ENCODE measurements at regions not wholly inside any gene's neighbourhood (a gene's known extent, or its start where the extent isn't known, plus 50 kb on each side); places are given as distances from the start of the nearest gene placed in this dataset.

DNA sequence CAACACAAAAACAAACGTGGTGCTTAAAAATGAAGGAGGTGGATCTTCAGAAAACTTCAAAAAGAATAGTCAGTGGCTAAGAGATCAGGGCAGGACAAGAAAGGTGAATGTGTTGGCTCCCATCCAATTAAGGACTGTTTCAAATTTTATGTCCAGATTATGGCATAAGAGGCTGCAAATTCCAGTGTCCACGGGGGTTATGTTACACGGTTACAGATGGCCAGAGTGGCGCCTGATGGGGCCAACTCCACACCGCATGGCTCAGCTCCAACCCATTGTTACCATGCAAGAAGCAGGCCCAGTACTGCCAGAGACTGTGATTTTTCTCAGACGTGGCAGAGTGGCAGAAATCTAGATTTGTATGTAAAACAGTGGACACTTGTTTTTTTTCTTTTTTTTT is 168.4 kb upstream of the TENM3 start:
- FAIRE-seq = no peak
- DNase-seq (ENCODE audit: insufficient read length) = no peak
- TF ChIP-seq POLR2AphosphoS5 (IDR thresholded peaks at IDR 0.05; ENCODE audit: low read depth, low read length) (no peak), TAF1 (IDR thresholded peaks at IDR 0.05; ENCODE audit: borderline replicate concordance, low read depth, low read length) (no peak), POLR2A (IDR thresholded peaks at IDR 0.05; ENCODE audit: low read depth, low read length) (no peak)

DNA sequence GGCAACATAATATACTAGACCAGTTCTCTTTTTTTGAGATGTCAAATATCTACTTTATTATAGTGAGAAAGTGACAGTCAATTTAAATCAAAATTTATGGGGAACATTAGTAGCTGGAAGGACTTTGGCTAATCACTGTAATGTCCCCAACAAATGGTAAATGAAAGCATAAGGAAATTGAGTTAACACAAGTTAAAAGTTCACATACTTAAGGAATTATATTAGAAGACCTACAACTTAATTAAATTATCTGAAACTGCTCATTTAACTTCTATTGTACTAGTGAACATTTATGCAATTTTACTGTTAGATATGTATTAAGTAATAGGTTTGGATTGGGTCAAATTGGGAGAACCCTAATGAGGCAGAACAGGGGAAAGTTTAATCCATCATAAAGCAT is 160.3 kb upstream of the TENM3 start:
- no peak for DNase-seq (ENCODE audit: insufficient read length)
- FAIRE-seq = no peak
- TF ChIP-seq TAF1 (IDR thresholded peaks at IDR 0.05; ENCODE audit: borderline replicate concordance, low read depth, low read length) (no peak), POLR2AphosphoS5 (IDR thresholded peaks at IDR 0.05; ENCODE audit: low read depth, low read length) (no peak), POLR2A (IDR thresholded peaks at IDR 0.05; ENCODE audit: low read depth, low read length) (no peak)

- no peak for DNase-seq (ENCODE audit: insufficient read length)
- no peak for FAIRE-seq
- TF ChIP-seq POLR2A (IDR thresholded peaks at IDR 0.05; ENCODE audit: low read depth, low read length) = no peak
- TF ChIP-seq POLR2AphosphoS5 (IDR thresholded peaks at IDR 0.05; ENCODE audit: low read depth, low read length) = no peak
- TF ChIP-seq TAF1 (IDR thresholded peaks at IDR 0.05; ENCODE audit: borderline replicate concordance, low read depth, low read length) = no peak
Observed at GRCh38 chr4:182083671-182084410, 159.4 kb upstream of the TENM3 start.

DNA sequence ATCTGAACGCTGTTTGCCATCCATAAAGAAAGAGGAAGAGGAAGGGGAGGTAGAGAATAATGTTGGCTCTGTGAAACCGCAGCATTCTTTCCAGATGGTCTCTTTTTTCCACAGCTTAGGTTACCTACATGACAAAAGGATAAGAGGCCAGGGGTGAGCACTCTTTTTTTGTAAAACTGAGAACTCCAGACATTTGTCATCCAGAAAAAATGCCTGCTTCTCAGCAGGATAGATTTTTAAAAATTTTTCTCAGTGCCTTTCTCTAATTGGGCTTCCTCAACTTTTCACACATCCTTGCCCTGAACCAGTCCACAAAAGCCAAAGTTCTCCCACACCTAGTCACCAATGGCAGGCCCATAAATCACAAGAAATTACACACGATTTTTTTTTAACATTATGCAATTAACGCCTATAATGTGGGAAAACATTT is 158.1 kb upstream of the TENM3 start:
- DNase-seq (ENCODE audit: insufficient read length) = no peak
- FAIRE-seq = no peak
- TF ChIP-seq TAF1 (IDR thresholded peaks at IDR 0.05; ENCODE audit: borderline replicate concordance, low read depth, low read length) (no peak), POLR2AphosphoS5 (IDR thresholded peaks at IDR 0.05; ENCODE audit: low read depth, low read length) (no peak), POLR2A (IDR thresholded peaks at IDR 0.05; ENCODE audit: low read depth, low read length) (no peak)

DNA sequence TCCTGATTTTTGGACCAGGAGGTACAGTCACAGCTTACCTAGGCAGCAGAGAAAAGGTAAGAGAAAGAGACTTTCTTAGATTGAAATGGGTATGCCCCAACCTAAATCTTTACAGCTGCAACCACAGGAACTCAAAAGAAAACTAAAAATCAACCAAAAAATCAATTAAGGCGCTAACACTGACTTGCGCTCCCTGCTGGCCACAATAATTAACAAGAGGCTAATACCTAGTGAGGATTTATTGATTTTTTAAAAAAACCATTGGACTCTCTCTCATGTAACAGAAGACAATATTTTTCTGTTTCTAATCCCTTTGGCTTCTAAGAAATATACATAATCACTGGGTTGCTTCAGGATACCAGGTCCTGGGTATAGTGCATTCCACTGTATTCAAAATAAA is 153.9 kb upstream of the TENM3 start:
- DNase-seq (ENCODE audit: insufficient read length) (no peak), FAIRE-seq (no peak)
- no peak for TF ChIP-seq TAF1 (IDR thresholded peaks at IDR 0.05; ENCODE audit: borderline replicate concordance, low read depth, low read length)
- no peak for TF ChIP-seq POLR2A (IDR thresholded peaks at IDR 0.05; ENCODE audit: low read depth, low read length)
- no peak for TF ChIP-seq POLR2AphosphoS5 (IDR thresholded peaks at IDR 0.05; ENCODE audit: low read depth, low read length)

DNA sequence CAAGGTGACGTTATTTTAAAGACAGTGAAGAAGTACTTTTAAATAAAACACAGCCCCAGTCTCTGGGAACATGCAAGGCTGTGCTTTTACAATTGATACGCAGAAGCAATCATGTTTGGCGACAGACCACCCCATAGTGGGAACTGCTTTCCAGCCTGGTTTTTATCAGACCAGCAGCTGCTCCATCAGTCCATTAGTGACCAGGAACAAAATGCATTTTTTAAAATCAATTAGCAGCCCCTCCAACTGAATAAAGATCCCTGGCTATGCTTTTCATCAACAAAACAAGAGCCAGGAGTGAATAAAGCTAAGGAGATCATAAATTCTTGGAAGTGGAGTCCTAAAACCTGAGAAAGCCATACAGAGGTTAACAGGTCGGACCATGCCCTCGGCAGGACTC is 153.0 kb upstream of the TENM3 start:
- TF ChIP-seq POLR2AphosphoS5 (IDR thresholded peaks at IDR 0.05; ENCODE audit: low read depth, low read length) (no peak), TAF1 (IDR thresholded peaks at IDR 0.05; ENCODE audit: borderline replicate concordance, low read depth, low read length) (no peak), POLR2A (IDR thresholded peaks at IDR 0.05; ENCODE audit: low read depth, low read length) (no peak)
- FAIRE-seq (no peak), DNase-seq (ENCODE audit: insufficient read length) (no peak)

GRCh38 chr4:182091128-182091527 is 152.1 kb upstream of the TENM3 start:
- no peak for DNase-seq (ENCODE audit: insufficient read length)
- no peak for FAIRE-seq
- TF ChIP-seq POLR2AphosphoS5 (IDR thresholded peaks at IDR 0.05; ENCODE audit: low read depth, low read length) (no peak), TAF1 (IDR thresholded peaks at IDR 0.05; ENCODE audit: borderline replicate concordance, low read depth, low read length) (no peak), POLR2A (IDR thresholded peaks at IDR 0.05; ENCODE audit: low read depth, low read length) (no peak)

DNA sequence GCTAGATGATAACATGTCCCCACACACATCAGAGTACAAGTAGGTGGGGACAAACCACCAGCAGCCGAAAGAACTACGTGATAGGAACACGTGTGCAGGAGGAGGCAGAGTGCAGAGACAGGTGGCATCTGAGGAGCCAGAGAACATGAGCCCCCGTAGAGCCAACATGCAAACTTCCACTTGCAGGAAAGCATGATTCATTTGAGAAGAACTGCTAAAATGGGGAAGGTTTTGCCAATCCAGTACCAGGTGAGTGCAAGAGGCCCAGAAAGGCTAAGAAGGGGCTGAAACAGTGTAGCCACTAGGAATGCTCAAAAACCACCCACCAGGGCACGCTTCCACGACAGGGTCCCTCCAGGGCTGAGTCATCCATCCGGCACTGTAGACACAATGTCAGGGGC is 149.8 kb upstream of the TENM3 start:
- no peak for DNase-seq (ENCODE audit: insufficient read length)
- no peak for FAIRE-seq
- TF ChIP-seq TAF1 (IDR thresholded peaks at IDR 0.05; ENCODE audit: borderline replicate concordance, low read depth, low read length) (no peak), POLR2A (IDR thresholded peaks at IDR 0.05; ENCODE audit: low read depth, low read length) (no peak), POLR2AphosphoS5 (IDR thresholded peaks at IDR 0.05; ENCODE audit: low read depth, low read length) (no peak)

DNA sequence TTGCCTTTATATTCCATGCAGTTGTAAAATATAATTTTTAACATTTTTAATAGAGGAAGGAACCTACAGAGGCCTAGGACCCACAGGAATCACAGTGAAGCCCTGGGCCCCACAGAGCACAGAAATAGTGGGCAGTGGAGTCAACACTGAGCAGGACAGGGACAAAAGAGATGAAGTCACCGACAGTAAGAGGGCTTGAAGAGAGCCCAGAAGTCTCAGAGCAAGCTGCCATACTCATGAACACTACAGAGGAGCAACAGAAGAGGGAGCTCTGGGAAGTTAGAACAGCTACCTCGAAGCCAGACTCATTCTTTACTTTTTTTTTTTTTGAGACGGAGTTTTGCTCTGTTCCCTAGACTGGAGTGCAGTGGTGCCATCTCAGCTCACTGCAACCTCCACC is 149.3 kb upstream of the TENM3 start:
- DNase-seq (ENCODE audit: insufficient read length) = no peak
- TF ChIP-seq POLR2A (IDR thresholded peaks at IDR 0.05; ENCODE audit: low read depth, low read length) (no peak), TAF1 (IDR thresholded peaks at IDR 0.05; ENCODE audit: borderline replicate concordance, low read depth, low read length) (no peak), POLR2AphosphoS5 (IDR thresholded peaks at IDR 0.05; ENCODE audit: low read depth, low read length) (no peak)
- FAIRE-seq = no peak

DNA sequence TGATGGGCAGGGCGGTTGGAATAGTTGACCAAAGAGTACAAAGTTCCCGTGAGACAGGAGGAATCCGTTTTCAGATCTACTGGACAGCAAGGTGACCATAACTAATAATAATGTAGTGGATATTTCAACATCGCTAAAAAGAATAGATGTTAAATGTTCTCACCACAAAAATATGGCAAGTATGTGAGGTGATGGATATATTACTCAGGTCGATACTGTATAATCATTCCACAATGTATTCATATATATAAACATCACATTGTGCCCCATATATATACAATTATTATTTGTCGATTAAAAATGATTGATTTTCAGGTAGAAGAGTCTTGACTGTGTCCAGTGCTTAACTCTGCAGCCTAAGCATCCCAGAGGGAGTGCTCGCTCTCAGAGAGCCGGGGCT is 141.6 kb upstream of the TENM3 start:
- TF ChIP-seq TAF1 (IDR thresholded peaks at IDR 0.05; ENCODE audit: borderline replicate concordance, low read depth, low read length) = no peak
- TF ChIP-seq POLR2AphosphoS5 (IDR thresholded peaks at IDR 0.05; ENCODE audit: low read depth, low read length) = no peak
- no peak for TF ChIP-seq POLR2A (IDR thresholded peaks at IDR 0.05; ENCODE audit: low read depth, low read length)
- FAIRE-seq = no peak
- no peak for DNase-seq (ENCODE audit: insufficient read length)

- no peak for DNase-seq (ENCODE audit: insufficient read length)
- no peak for FAIRE-seq
Observed at GRCh38 chr4:182102576-182102975, 140.6 kb upstream of the TENM3 start.

GRCh38 chr4:182103614-182104319 is 139.4 kb upstream of the TENM3 start:
- DNase-seq (ENCODE audit: insufficient read length) (no peak), FAIRE-seq (no peak)
- TF ChIP-seq TAF1 (IDR thresholded peaks at IDR 0.05; ENCODE audit: borderline replicate concordance, low read depth, low read length) (no peak), POLR2AphosphoS5 (IDR thresholded peaks at IDR 0.05; ENCODE audit: low read depth, low read length) (no peak), POLR2A (IDR thresholded peaks at IDR 0.05; ENCODE audit: low read depth, low read length) (no peak)

More at GRCh38 chr4:182102576-182102975, 140.6 kb upstream of the TENM3 start:
- TF ChIP-seq POLR2AphosphoS5 (IDR thresholded peaks at IDR 0.05; ENCODE audit: low read depth, low read length) (no peak), TAF1 (IDR thresholded peaks at IDR 0.05; ENCODE audit: borderline replicate concordance, low read depth, low read length) (no peak), POLR2A (IDR thresholded peaks at IDR 0.05; ENCODE audit: low read depth, low read length) (no peak)
